ENCODE measurements at regions not wholly inside any gene's neighbourhood (a gene's known extent, or its start where the extent isn't known, plus 50 kb on each side); places are given as distances from the start of the nearest gene placed in this dataset.

- TF ChIP-seq RFX5 (IDR thresholded peaks at IDR 0.05; ENCODE audit: low read length) = no peak
- no peak for TF ChIP-seq GABPA (IDR thresholded peaks at IDR 0.05; ENCODE audit: low read depth)
- TF ChIP-seq CTCF (IDR thresholded peaks at IDR 0.05) = no peak
- no peak for TF ChIP-seq POLR2AphosphoS5 (IDR thresholded peaks at IDR 0.05; ENCODE audit: low read depth, low read length)
- TF ChIP-seq PBX3 (IDR thresholded peaks at IDR 0.05) = no peak
- no peak for TF ChIP-seq SIN3A (IDR thresholded peaks at IDR 0.05; ENCODE audit: borderline replicate concordance, low read depth, low read length)
- TF ChIP-seq CHD2 (IDR thresholded peaks at IDR 0.05; ENCODE audit: low read length, partially characterized antibody) = no peak
- TF ChIP-seq NFIC (IDR thresholded peaks at IDR 0.05; ENCODE audit: borderline replicate concordance) = no peak
These were observed 154.8 kb upstream of the GRIK3 start for GRCh38 chr1:37189111-37189510.

All from SK-N-SH (cell line).